CMK (cell line): ENCODE measurements at regions not wholly inside any gene's neighbourhood (a gene's known extent, or its start where the extent isn't known, plus 50 kb on each side); places are given as distances from the start of the nearest gene placed in this dataset.

Experiments
- DNase-seq: peaks from one replicate; pipeline ENCODE4 v3.0.0-alpha.2; 2010; ENCODE audit warnings: low read depth

GRCh38 chrY:19357249-19357648, 387.3 kb downstream of the KDM5D start:
- DNase-seq: no peak

GRCh38 chrY:19356735-19357134, 387.8 kb downstream of the KDM5D start:
- no peak for DNase-seq

DNA sequence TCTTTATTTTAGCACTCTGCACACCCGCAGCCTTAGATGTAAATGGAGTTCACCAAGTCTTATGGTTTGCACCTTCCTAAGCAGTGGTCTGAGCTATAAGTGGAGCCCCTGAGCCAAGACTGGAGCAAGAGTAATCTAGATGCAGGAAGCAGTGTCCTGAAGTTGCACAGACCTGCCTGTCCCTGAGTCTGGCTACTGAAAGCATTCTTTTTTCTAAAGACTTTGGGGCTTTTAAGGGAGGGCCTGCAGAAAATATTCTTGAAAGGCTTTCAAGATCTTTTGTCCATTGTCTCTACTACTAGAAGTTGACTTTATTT, 389.7 kb downstream of the KDM5D start:
- no peak for DNase-seq

- no peak for DNase-seq
These were observed 390.3 kb downstream of the KDM5D start for GRCh38 chrY:19354061-19354856.

DNA sequence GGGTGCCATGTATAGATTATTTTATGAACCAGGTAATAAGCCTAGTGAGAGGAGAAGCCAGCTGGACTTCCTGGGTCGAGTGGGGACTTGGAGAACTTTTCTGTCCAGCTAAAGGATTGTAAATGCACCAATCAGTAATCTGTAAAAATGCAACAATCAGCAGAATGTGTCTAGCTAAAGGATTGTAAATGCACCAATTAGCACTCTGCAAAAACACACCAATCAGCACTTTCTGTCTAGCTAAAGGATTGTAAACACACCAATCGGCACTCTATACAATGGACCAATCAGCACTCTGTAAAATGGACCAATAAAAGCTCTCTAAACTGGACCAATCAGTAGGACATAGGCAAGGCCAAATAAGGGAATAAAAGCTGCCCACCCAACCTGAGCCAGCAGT, 392.9 kb downstream of the KDM5D start:
- no peak for DNase-seq

DNA sequence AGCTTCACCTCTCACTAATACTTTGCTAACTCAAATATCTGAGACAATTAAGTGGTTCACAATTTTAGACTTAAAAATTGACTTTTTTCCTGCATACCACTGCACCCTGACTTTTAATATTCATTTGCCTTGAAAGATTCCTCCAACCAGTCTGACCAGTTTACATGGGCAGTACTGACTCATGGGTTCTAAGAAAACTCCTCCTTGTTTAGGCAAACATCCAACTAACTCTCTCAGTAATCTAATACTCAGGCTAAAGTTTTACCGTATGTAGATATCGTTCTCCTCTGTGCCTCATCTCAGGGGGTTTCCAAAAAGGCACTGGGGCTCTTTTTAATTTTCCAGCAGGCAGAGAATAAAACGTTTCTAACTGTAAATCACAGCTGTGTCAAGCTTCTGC, 422.8 kb downstream of the KDM5D start:
- DNase-seq: no peak

GRCh38 chrY:19319135-19319534, 425.4 kb downstream of the KDM5D start:
- no peak for DNase-seq

DNA sequence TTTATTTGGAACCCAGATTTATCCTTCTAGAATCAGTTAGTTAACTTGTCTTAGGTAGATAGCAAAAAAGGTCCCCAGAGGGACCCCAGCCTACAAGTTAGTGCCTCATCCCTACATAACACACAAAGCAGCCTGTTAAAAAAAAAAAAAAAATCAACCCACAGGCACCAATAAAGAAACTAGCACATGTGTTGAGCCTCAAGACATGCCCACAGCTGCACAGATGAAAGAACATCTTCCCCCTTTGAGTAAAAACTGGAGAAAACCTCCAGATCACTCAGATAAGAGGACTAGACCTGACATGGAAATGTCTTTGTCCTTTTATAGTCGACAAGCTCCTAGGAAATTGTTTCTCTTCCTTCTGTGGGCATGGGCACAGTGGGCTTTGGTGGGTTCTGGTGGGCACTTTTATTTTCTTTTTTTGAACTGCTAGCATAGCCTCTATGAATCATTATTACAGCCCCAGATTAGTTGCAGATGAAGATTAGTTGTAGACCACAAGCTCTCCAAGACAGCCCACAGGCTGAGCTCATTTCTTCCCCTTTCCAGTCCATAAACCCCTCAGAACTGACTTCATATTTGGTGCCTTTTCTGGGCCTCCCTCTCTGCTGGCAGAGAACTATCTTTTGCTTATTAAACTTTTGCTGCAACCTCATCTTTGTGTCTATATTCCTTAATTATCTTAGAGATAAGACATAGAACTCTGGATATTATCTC, 427.1 kb downstream of the KDM5D start:
- no peak for DNase-seq

DNA sequence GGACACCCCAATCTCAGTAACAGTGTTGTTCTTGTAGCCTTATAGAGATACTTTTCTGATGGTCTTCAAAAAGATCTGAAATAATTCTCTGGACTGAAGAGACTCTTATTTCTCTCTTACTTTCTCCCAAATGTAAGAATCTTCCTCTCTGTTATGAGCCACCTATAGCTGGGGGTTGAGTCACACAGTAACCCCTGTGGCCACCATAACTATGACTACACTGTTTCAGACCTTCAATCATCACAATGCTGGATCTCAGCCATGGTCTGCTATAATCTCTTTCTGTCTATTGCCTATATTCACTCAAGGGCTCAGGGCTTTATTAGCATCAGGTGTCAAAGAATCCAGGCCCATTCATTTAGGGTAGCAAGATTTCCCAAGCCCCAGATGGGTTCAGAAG, 436.9 kb downstream of the KDM5D start:
- no peak for DNase-seq

DNA sequence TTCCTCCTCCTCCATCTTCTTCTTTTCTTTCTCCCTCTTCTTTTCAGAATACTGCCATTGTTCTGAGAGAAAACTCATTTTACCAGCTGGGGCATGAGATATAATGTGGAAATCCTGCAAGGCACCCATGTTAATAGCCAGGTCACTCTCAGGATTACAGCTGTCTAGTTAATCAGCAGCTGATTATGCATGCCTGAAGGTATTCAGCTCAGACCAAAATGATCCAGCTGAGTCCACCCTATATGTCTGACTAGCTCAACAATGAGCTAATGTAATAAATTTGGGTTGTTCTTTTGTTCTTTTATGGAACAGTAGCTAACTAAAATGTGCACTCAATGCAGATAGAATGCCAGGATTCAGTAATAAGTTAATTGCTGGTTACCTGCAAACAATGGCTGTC, 441.4 kb downstream of the KDM5D start:
- no peak for DNase-seq

DNA sequence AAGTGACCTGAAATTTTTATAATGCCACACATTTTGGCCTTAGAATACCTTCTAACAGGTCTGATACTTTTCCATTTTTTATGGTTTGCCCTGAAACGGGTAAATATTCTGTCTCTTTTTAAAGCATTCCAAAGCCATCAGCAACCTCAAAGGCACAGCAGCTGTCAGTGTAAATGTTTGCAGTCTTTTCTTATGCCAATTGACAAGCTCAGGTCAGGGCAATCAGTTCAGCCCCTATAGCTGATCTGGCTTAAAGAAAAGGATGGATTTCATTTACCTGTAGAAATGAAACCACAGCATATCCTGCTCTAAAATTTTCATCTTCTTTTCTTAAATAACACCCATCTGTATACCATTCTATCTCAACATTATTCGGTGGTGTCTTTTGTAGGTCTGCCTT, 453.6 kb downstream of the KDM5D start:
- no peak for DNase-seq

DNA sequence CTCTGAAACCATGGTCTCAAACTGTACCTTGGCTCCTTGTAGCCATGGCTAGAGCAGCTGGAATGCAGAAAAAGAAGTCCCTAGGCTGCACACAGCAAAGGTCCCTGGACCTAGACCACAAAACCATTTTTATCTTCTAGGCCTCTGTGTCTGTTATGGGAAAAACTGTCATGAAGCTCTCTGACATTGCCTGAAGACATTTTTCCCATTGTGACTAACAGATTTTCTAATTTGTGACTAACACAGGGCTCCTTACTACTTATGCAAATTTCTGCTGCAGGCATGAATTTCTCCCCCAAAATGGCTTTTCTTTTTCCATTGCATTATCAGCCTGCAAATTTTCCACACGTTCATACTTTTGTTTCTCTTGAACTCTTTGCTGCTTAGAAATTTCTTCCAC, 470.4 kb downstream of the KDM5D start:
- no peak for DNase-seq

DNA sequence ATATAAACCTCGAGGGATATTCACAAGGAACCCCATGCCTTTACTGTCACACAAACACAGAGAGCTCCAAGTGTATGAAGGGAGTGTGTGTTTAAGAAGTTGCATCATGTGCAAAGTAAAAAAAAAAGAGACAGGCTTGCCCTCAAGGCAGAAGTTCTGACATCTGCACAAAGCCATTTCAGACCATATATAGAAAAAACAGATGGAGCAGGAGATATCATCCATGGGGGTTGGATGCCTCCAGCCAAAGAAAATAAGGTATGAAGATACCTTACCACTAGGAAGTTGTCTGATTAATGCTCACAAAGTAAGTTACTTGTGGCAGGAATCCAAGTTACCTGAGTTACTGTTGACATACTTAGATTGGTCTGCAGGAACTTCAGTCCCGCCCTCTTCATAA, 476.2 kb downstream of the KDM5D start:
- DNase-seq: no peak

DNA sequence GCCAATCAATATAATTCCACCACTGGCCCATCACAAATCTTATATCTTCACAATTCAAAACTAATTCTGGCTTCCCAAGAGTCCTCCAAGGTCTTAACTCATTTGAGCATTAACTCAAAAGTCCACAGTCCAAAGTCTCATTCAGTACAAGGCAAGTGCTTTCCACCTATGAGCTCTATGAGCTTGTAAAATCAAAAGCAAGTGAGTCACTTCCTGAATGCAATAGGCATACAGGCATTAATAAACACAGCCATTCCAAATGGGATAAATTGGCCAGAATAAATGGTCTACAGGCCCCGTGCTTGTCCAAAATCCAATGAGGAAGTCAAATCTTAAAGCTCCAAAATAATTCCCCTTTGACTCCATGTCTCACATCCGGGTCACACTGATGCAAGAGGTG, 479.1 kb downstream of the KDM5D start:
- DNase-seq: no peak

DNA sequence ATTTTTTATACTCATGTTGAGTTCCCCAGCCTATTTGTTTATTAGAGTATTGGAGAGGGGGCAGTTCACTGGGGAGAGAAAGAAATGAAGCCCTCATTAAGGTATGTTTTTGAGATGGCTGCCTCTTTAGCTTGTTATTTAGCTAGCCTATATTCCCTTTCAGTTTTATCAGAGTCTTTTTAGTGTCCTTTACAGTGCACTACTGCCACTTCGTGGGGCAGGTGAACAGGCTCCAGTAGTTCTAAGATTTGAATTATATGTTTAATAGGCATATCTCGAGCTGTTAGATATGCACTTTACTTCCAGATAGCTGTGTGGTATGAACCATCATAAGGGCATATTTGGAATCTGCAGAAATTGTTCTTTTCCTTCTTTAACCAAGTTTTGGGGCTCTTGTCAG, 482.2 kb downstream of the KDM5D start:
- no peak for DNase-seq

GRCh38 chrY:19232276-19232994, 458.9 kb upstream of the HSFY2 start:
- DNase-seq: no peak

GRCh38 chrY:19220784-19221183, 447.2 kb upstream of the HSFY2 start:
- no peak for DNase-seq

GRCh38 chrY:19208915-19209314, 435.4 kb upstream of the HSFY2 start:
- DNase-seq: no peak

- DNase-seq: no peak
These were observed 433.5 kb upstream of the HSFY2 start for GRCh38 chrY:19207048-19207447.

DNA sequence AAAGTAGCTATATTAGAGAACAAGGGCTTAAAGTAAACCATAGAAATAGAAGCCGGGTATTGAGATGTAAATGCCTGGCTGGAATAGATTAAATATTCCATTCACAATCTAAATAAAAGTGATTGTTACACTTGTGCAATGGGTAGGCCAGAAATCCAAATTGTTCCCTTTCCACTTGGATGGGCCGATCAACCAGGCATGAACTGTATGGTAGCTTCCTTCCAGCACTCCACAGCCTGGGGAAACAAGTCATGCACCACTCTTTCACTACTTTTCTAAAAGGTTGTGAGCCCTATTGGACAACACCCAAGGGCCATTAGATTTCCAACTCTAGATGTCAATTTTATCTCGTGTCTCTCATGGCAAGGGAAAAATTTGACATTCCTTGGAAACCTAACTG, 407.3 kb upstream of the HSFY2 start:
- DNase-seq: no peak

DNA sequence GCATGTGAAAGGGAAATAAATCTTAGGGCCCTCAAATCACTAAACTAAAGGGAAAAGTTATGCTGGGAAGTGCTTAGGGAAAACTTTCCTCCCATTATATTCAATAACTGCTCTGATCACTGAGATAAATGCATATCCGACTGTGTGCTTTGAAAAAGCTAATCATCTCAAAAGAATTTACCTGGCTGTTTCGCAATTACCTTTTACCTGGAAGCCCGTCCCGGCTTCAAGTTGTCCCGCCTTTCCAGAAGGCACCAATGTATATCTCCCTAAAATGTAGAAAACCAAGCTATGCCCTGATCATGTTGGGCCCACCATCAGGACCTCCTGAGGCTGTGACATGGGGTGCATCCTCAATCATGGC, 394.6 kb upstream of the HSFY2 start:
- DNase-seq: no peak

DNA sequence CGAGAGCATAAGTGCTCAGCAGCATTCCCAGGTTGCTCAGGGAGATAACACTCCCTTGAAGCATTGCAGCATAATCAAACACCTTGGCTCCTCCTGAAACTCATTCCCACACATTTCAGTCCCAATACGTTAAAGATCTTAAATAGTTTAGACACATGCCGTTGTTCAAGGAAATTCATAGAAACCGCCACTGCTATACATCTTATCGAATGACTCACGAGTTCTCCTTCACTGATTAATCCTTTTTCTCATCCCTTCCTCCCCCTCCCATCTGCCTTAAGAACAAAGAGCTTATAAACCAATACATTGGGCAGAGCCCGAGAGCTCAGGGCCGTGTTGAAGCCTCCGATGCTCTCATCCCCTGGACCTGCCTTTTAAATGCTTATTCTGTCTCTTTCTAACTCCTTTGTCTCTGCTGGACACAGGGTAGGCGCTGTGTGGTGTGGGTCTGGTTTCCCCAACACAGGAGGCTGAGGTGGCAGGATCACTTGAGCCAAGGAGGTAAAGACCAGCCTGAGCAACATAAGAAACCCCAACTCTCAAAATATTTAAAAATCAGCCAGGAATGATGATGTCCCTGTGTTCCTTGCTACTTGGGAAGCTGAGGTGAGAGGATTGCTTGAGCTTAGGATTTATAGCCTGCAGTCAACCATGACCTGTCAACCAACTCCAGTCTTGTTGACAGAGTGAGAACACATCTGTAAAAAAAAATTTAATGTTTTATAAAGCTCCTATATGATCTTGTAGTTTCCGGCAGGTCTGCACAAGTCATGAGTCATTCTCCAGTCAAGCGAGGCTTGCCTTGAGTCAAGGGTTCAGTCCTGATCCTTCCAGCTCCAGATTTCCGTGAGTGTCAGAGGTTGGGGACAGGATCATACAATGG, 394.0 kb upstream of the HSFY2 start:
- no peak for DNase-seq
